ENCODE measurements at regions not wholly inside any gene's neighbourhood (a gene's known extent, or its start where the extent isn't known, plus 50 kb on each side); places are given as distances from the start of the nearest gene placed in this dataset.
"Not testable (repeated sequence)": the region's sequence is repeated elsewhere in the genome, so short reads cannot be mapped to it uniquely, and the experiment has no call there.

DNA sequence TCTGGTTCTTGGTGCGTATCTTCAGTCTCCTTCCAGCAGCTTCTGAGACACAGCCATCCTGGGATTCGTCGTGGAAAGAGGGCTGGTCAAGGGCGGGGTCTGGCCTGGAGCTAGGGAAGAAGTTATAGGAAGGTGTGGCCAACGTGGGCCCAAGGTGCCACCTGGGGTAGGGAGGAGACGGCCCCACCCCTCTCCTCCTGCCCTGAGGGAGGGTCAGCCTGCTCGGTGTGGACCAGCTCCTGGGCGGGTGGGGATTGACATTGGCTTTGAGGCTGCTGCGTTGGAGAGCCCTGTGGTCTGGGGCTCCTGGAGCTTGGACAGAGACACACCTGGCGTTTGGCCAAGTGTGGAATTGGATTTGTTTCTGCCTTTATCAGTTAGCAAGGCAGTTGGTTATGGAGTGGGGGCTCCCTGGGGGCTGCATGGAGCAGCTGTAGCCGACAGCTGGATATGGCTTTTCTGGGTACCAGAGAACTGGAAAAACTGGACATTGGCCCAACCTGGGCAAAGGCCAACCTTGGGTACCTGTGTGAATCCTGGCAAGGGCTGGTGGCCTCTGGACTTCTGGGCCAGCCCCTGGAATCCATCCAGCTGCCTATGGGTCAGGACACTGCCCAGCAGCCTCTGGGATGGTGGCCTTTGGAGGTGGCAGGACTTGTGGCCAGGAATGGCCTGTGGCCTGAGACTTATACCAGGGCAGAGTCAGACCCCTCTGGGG lies 75.7 kb upstream of the PPP1R26 start:
- WGBS, 2 donors, result 49 to 50% methylated on average over 11 of the region's 11 CpGs
- DNase-seq (ENCODE audit: low spot score in 2 of 2), result no peak
- TF ChIP-seq POLR2A (IDR thresholded peaks at IDR 0.05), result no peak
- TF ChIP-seq, protein P1, sequence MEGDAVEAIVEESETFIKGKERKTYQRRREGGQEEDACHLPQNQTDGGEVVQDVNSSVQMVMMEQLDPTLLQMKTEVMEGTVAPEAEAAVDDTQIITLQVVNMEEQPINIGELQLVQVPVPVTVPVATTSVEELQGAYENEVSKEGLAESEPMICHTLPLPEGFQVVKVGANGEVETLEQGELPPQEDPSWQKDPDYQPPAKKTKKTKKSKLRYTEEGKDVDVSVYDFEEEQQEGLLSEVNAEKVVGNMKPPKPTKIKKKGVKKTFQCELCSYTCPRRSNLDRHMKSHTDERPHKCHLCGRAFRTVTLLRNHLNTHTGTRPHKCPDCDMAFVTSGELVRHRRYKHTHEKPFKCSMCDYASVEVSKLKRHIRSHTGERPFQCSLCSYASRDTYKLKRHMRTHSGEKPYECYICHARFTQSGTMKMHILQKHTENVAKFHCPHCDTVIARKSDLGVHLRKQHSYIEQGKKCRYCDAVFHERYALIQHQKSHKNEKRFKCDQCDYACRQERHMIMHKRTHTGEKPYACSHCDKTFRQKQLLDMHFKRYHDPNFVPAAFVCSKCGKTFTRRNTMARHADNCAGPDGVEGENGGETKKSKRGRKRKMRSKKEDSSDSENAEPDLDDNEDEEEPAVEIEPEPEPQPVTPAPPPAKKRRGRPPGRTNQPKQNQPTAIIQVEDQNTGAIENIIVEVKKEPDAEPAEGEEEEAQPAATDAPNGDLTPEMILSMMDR (IDR thresholded peaks at IDR 0.05), result no peak
- no peak overlapping the region for H3K4me3 ChIP-seq (ENCODE audit: low read depth, poor library complexity, severe bottlenecking)
- intact Hi-C loops (cut with DNase I; ENCODE audit: low total_unique reads), result no loop called here

DNA sequence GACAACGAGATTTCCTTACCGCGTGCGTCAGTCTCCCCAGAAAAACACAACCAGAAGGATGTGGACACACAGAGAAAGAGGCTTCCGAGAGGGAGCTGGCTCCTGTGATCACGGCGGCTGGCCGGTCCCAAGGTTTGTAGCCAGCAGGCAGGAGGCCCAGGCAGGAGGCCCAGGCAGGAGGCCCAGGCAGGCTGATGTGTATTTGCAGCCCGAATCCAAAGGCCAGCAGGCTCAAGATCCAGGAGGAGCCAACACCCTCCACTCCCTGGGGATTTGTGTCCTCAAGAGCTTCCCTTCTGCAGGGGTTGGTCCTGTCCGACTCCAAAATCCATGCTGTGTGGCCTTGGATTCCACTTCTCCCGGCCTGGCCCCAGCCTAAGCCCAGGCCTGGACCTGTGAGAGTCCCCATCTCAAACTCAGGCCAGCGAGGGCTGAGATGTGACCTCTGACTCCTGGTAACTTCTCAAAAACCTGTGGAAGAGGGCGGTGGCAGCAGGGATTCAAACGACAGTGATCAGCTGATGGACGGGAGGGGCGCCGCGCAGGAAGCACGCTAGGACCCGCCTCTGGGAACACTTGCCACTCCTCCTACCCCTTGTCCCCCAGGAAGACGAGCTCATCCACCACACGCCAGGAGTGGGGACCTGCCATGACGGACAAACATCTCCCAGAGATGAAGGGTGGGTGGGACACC lies 75.0 kb upstream of the PPP1R26 start:
- no peak overlapping the region for H3K4me3 ChIP-seq (ENCODE audit: low read depth, poor library complexity, severe bottlenecking)
- intact Hi-C loops (cut with DNase I; ENCODE audit: low total_unique reads), result no loop called here
- no peak for TF ChIP-seq POLR2A (IDR thresholded peaks at IDR 0.05)
- TF ChIP-seq, protein P1 (IDR thresholded peaks at IDR 0.05), result no peak
- 76 to 82% methylated on average over 23 of the region's 23 CpGs for WGBS, 2 donors
- no peak for DNase-seq (ENCODE audit: low spot score in 2 of 2)

DNA sequence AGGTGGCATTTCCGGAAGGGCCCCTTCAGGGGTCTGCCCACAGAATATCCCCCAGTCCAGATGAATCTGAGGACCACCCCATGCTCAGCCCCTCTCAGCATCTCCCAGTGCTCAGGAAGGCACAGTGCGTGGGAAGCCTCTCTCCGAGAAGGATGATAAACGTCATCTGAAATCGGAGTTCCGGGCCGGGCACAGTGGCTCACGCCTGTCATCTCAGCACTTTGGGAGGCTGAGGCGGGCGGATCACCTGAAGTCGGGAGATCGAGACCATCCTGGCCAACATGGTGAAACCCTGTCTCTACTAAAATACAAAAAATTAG lies 74.5 kb upstream of the PPP1R26 start:
- 91% methylated on average over 12 of the region's 12 CpGs for WGBS, 2 donors
- DNase-seq (ENCODE audit: low spot score in 2 of 2); intact Hi-C loops (cut with DNase I; ENCODE audit: low total_unique reads); H3K4me3 ChIP-seq (ENCODE audit: low read depth, poor library complexity, severe bottlenecking): not testable (repeated sequence)

DNA sequence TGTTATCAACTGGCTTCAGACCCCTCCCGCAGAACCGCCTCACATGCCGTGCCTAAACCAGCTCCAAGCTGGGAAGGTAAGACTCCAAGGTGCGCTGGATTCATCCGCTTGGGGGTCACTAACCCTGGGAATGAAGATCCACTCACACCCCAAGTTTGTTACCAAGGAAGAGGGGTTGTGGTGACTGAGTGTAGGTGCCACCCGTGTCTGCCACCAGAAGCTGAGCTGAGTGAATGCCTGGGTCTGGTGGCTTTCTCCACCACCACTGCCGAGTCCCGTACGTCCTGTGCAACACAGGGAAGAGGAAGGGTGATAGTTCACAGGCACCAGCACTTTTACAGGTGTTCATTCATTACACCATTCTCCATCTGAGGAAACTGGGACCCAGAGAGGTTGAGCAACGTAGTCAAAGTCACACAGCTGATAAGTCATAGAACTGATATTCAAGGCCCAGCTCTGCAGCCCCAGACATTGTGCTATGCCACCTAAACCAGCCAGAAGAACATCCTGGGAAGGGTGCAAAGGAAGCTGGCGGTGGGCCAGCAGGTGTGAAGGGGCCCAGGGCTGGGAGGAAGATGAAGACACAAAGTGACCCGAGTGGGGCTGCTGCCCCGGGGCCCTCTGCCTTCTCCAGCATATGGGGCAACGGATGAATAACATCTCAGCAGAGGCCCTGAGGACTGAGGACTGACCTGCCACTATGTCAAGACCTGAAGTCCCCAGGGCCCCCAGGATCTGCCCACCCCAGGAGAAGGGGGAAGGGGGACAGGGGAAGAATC lies 70.9 kb upstream of the PPP1R26 start:
- no peak overlapping the region for H3K4me3 ChIP-seq (ENCODE audit: low read depth, poor library complexity, severe bottlenecking)
- TF ChIP-seq POLR2A (IDR thresholded peaks at IDR 0.05), result no peak
- TF ChIP-seq, protein P1 (IDR thresholded peaks at IDR 0.05), result no peak
- DNase-seq (ENCODE audit: low spot score in 2 of 2), result no peak
- intact Hi-C loops (cut with DNase I; ENCODE audit: low total_unique reads), result no loop called here
- 78 to 84% methylated on average over 14 of the region's 14 CpGs for WGBS, 2 donors

DNA sequence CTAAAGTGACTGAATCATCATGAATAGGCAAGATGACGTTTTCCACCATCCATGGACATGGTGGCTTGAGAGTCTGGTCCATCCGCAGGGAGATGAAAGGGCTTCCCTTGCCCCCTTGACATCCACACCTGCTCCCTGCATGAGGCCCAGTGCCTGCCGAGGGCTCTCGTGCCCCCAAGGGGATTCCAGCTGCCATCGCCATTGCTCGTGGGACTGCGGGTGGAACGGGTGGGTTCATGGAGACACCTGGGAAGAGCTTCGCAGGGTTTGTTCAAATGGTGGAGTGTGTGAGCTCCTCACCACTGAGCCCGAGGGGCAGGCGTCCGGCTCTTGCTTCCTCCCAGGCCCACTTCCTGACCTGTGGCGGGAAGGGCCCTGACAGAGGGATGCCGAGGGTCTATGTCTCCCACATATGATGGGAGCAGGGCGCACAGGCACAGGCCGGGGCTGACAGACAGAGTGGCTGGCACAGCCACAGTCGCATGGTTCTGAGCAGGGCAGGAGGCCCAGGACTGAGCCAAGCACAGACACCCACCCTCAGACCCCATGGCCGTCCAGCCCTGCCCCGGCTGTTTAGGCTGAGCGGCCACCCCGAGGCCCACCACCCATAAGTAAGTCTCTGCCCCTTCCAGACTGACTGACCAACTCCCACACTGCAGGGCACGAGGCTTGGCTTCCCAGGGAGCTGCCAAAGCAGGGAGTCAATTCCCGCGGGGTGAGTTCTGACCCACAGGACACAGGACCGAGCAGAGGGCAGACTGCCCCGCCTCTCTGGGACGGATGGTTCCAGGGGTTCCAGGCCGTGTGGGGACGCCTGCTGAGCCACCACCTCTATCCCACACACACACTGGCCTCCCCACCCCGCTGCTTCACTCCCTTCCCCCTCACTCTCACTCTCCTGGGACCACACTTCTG lies 70.0 kb upstream of the PPP1R26 start:
- H3K4me3 ChIP-seq (ENCODE audit: low read depth, poor library complexity, severe bottlenecking), result no peak overlapping the region
- WGBS, 2 donors, result 79 to 83% methylated on average over 27 to 30 of the region's 30 CpGs
- intact Hi-C loops (cut with DNase I; ENCODE audit: low total_unique reads), result loop anchor here (5.0 kb wide), 1 partner anchor 322 kb away; the partner anchor contains the start of gene OLFM1
- no peak for DNase-seq (ENCODE audit: low spot score in 2 of 2)
- TF ChIP-seq, protein P1 (IDR thresholded peaks at IDR 0.05), result no peak
- no peak for TF ChIP-seq POLR2A (IDR thresholded peaks at IDR 0.05)
